GM23338 (cell line): ENCODE measurements at regions not wholly inside any gene's neighbourhood (a gene's known extent, or its start where the extent isn't known, plus 50 kb on each side); places are given as distances from the start of the nearest gene placed in this dataset.

Experiments used
- CREB1 ChIP-seq: fragments of 250-450 bp; sonication (Bioruptor Pico); IDR thresholded peaks from 2 replicates; pipeline ENCODE4 v1.5.0; 2020; ENCODE audit warnings: low read depth, mild to moderate bottlenecking, moderate library complexity
- EZH2 ChIP-seq: fragments of 200-600 bp; sonication (generic); IDR thresholded peaks from one replicate; pipeline ENCODE4 v1.8.0; 2017; ENCODE audit warnings: antibody characterized with exemption, mild to moderate bottlenecking, low read depth; ENCODE audit not compliant: unreplicated experiment
- EZH2phosphoT487 ChIP-seq: fragments of 200-600 bp; sonication (generic); IDR thresholded peaks from one replicate; pipeline ENCODE4 v1.8.1; 2018; ENCODE audit warnings: antibody characterized with exemption; ENCODE audit not compliant: unreplicated experiment
- JUNB ChIP-seq: IDR thresholded peaks from one replicate; pipeline ENCODE4 v1.6.1; 2016; ENCODE audit warnings: antibody characterized with exemption; ENCODE audit not compliant: unreplicated experiment
- NANOG ChIP-seq: IDR thresholded peaks from 2 replicates; pipeline ENCODE4 v1.6.1; 2016; ENCODE audit warnings: antibody characterized with exemption, borderline replicate concordance
- POLR2AphosphoS5 ChIP-seq: IDR thresholded peaks from 2 replicates; pipeline ENCODE4 v1.6.1; 2016; ENCODE audit warnings: antibody characterized with exemption, low read depth
- REST ChIP-seq: IDR thresholded peaks from one replicate; pipeline ENCODE4 v1.6.1; 2018; ENCODE audit warnings: antibody characterized with exemption; ENCODE audit not compliant: unreplicated experiment
- STAT1 ChIP-seq: IDR thresholded peaks from one replicate; pipeline ENCODE4 v1.6.1; 2016; ENCODE audit warnings: antibody characterized with exemption; ENCODE audit not compliant: unreplicated experiment
- ZNF331 ChIP-seq: fragments of 250-450 bp; sonication (Bioruptor Pico); IDR thresholded peaks from 2 replicates; pipeline ENCODE4 v1.5.0; 2020; ENCODE audit warnings: low read depth, mild to moderate bottlenecking, moderate library complexity
- ZNF462 ChIP-seq: fragments of 250-450 bp; sonication (Bioruptor Pico); IDR thresholded peaks from 2 replicates; pipeline ENCODE4 v1.5.0; 2020; ENCODE audit warnings: mild to moderate bottlenecking, moderate library complexity

- TF ChIP-seq ZNF462, result no peak
- no peak for TF ChIP-seq POLR2AphosphoS5
- no peak for TF ChIP-seq REST
- no peak for TF ChIP-seq STAT1
- TF ChIP-seq ZNF331 (CRISPR knock-in tag), result no peak
- no peak for TF ChIP-seq NANOG
- TF ChIP-seq JUNB, result no peak
- TF ChIP-seq EZH2, result no peak
- TF ChIP-seq CREB1 (CRISPR knock-in tag), result no peak
- no peak for TF ChIP-seq EZH2phosphoT487
These were observed 73.9 kb upstream of the PLEKHA5 start (continued) for GRCh38 chr12:19055589-19055988.
